GM19351 (cell line): ENCODE measurements at regions not wholly inside any gene's neighbourhood (a gene's known extent, or its start where the extent isn't known, plus 50 kb on each side); places are given as distances from the start of the nearest gene placed in this dataset.

Experiments
- ATAC-seq: cut with Tn5 transposase; IDR thresholded peaks from one replicate; pipeline ENCODE4 v1.9.1; 2021; ENCODE audit warnings: mild to moderate bottlenecking, moderate library complexity; ENCODE audit not compliant: unreplicated experiment

DNA sequence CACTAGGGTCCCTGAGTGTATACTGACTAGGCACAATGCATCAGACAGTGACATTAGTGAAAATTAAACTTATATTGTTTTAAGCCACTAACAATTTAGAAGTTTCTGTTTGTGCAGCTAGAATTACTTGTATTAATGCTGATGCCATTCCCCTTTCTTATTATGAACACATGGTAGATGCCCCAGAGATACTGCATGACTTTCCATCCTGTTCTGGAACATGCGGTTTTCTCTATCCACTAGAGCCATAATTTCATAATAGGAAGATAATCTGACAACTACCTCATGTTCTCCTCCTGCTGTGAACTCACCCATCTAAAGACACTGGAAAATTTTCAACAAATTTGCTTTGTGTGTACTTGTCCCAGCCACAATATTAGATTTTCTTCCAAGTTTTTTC is 1256.4 kb downstream of the FAM181B start:
- ATAC-seq, result no peak

DNA sequence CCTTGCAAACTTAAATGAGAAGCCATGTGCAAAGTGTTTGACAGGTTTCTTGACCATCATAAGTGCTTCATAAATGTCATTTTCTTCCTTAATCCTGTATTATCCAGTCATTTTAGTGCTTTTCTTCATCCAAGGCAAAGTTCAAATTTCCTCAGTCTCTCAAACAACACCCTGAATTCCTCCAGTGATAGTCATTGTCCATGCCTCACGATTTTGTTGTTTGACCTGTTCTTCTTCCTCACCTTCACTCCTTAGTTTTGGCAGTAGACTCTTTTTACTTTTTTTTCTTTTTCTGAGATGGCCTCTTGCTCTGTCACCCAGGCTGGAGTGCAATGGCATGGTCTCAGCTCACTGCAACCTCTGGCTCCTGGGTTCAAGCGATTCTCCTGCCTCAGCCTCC is 1257.3 kb downstream of the FAM181B start:
- no peak for ATAC-seq

DNA sequence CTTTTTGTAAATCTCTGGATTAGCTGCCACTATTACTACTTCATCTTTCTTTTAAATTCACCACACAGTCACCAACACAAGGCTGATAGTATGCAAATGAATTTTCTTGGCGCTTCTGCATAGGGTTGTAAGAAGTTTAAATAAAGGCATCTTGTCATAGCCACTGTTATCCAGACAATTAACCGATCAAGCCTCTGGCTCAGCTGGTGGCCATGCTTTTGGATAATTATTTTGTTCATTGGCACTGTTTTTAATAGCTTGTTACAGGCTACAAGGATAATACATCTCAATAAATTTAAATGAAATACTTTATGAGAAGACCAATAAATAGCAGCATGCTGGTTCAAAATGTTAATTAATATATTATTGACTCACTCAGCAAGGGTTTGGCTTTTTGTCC is 1261.0 kb downstream of the FAM181B start:
- ATAC-seq, result no peak

DNA sequence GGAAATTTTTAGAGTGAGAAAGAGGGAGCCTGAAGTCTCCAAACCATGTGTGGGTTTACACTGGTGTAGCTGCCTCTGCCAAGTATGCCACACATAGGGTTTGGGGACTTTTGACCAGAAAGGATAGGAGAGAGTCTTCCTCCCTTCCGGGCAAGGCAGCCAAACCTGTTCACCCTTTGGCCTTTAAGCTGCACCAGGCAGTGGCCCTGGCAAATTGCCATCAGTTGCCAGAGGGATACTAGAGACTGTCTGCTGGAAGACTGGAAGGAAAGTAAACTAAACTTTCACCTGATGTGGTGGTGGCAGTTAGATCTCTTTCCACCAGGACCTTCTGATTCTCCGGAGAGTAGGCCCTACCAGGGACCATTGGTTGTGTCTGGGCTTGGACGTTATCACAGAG is 1263.2 kb downstream of the FAM181B start:
- ATAC-seq, result no peak

DNA sequence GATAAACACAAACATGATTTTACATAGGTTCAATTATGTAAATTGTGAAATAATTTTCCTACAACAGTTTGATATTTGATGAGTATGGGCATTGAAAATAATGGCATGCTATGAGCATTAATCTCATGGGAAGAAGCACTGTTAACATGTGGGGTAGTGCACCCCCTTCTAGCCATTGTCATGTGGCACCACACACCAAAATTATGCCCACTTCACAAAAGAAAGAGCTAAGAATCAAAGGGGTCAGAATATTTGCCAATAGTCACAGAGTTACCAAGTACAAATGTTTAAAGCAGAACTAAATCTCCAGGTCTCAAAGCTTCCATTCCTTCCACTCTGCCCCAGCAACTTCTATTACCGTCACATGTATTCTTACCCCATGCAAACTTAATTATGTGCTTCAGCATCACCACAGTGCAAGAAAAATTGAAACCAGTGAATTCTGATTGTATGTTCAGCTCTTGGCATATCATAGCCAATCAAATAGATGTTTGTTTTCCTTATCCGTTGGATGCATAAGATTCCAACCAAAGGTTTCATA is 1273.8 kb downstream of the FAM181B start:
- no peak for ATAC-seq

DNA sequence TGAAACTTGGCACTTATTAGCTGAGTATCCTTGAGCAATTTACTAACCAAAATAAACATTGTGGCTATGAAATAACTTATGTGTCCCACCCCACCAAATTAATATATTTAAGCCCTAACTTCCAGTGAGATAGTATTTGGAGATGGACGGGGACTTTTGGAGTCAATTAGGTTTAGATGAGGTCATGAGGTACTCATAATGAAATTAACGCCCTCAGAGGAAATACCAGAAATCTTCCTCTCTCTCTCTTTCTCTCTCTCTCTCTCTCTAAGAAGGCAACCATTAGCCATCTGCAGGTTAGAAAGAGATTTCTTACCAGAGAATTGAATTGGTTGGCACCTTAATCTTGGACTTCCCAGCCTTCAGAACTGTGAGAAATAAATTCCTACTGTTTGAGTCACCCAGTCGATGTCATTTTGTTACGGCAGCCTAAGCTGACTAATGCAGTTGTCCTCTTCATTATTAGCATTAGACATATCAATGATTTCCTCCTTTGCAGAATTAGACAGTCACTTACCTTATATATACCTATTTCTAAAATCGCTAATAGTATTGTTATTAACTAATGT is 1284.0 kb downstream of the FAM181B start:
- ATAC-seq, result no peak

DNA sequence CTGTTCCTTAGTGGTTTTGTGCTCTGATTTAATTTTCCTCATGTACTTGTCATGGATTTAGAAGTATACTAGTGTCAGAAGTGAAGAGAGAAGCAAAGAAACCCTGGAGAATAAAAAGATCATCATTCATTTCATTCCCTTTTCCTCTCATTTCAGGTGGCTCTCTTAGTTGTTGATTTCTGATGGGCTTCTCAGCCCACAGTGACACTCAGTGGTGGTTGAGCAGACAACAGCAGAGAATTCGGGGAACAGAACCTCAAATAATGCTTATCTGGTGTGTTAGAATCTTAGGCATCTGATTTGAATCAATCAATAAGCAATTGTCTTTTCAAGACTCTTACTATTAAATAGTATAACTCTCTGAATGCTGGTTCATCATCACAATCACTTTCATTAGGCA is 1289.4 kb downstream of the FAM181B start:
- no peak for ATAC-seq

DNA sequence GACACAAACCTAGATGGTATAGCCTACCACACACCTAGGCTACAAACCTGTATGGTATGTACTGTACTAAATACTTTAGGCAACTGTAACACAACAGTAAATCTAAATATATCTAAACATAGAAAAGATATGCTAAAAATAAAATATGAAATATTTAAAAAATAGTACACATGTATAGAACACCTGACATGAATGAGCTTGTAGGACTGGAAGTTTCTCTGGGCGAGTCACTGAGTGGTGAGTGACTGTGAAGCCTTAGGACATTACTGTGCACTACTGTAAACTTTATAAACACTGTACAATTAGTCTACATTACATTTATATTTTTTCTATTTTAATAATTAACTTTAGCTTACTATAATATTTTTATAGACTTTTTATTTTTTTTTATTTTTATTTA is 1301.3 kb downstream of the FAM181B start:
- ATAC-seq, result no peak

DNA sequence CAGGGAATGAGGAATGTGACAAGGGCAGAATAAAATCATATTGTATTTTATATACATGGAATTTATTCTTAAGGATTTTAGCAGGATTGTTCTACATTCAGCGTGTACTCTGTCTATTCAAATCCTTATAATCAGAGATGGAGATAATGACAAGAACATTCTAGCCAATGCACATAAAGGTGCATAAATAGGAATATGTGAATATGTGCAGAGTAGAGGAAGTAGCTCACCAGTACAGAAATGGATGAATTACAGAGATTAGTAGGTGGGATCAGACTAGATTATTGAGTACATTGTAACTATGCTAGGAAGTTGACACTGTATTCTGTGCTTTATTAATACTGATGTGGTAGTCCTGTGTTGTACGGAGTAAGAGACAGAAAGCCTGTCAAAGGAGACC is 1308.8 kb downstream of the FAM181B start:
- no peak for ATAC-seq

DNA sequence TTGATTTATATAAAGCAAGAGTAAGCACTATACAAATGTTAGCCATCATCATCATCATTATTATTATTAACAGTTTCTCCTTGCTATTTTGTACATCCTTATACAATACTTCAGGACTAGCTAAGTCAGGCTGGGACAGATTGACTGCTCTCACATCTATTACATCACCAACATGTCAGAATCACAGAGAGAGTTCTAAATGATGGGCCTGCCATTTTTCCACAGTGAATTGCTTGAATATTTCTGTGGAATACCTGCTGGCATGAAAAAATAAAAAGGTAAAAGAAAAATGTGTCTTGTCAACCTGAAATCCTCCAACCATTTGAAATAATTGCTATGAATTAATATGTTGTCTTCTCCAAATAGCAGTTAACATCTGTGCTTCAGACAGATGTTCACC is 1311.3 kb downstream of the FAM181B start:
- ATAC-seq, result no peak

DNA sequence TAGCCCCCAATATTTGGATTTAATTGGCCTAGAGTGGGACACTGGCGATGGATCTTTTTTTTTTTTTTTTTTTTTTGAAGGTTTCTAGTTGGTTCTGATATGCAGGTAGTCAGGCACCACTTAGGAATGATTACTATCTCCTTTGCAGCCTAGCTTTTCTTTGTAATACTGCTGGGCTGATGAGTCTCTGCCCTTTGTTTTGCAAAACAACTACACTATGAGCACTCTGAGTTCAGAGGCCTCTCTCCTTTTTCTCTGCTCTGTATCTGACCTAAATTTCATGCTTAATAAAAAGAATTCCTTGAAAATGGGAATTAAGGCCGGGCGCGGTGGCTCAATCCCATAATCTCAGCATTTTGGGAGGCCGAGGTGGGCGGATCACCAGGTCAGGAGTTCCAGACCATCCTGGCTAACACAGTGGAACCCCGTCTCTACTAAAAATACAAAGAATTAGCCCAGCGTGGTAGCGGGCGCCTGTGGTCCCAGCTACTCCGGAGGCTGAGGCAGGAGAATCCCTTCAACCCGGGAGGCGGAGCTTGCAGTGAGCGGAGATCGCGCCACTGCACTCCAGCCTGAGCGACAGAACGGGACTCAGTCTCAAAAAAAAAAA is 1312.3 kb downstream of the FAM181B start:
- ATAC-seq, result no peak

DNA sequence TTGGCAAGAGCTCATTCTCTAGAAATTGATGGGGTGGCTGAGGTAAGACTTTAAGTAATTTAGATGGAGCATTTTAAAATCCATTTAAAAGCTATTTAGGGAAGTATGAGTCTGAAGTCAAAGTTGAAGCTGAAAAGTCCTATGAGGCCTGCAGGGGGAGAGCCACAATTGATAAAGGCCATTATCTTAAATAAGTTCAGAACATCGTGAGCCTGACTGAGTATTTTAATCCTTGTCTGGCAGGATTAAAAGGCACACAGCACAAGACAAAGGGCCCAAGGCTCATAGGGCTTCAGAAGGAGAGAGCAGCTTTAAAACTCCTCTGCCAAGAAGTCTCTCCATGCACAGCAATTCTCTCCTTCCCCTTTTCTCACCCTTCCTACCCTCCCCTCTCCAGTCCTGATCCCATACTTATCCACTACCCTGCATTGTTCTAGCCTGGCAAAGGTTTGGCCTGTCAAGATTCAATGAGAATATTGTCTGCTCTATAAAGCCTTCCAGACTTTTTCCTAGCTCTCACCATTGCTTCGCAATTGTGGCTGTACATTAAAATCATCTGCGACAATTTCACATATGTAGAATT is 1312.9 kb downstream of the FAM181B start:
- ATAC-seq, result no peak

DNA sequence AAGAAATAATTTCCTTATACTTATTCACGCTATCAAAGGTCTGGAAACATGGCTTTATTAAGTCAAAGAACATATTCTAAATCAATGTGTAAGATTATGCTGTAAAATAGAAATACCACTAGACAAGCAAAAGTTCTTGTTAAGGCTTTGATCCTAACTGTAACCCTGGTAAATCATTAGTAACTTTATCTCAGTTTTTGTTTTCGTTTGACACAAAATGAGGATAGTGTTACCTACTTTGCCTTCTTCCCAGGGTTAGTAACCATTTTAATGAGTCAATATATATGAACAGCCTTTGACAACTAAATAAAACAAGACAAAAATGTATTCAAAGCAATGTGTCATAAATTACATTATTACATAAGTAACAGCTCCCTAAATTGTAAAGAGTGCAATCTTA is 1336.3 kb downstream of the FAM181B start:
- no peak for ATAC-seq

DNA sequence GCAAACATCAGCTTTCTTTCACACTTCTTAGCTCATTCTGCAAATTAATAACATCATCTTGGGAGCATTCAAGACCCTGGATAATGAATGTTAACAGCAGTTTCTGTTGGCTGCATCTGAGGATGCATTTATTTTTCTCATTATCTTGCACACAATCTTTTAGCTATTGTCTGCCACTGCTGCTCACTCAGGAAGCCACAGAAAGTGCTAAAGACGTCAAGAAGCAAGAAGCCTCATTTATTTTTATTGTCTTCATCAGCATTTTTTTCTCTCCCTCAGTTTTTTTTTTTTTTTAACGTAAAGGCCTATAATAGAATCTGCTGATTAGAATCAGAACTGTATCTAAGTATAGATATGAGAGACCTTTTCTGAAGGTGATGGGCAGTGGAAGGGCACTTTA is 1339.4 kb downstream of the FAM181B start:
- no peak for ATAC-seq

DNA sequence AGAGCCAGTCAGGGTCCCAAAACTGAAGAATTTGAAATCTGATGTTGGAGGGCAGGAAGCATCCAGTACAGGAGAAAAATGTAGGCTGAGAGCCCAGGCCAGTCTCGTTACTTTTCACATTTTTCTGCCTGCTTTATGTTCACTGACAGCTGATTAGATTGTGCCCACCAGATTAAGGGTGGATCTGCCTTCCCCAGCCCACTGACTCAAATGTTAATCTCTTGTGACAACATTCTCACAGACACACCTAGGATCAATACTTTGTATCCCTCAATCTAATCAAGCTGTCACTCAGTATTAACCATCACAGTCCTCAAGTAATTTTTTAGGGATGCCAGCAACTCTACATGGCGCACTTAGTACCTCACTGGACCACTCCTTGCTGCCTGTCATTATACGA is 1345.3 kb downstream of the FAM181B start:
- no peak for ATAC-seq

DNA sequence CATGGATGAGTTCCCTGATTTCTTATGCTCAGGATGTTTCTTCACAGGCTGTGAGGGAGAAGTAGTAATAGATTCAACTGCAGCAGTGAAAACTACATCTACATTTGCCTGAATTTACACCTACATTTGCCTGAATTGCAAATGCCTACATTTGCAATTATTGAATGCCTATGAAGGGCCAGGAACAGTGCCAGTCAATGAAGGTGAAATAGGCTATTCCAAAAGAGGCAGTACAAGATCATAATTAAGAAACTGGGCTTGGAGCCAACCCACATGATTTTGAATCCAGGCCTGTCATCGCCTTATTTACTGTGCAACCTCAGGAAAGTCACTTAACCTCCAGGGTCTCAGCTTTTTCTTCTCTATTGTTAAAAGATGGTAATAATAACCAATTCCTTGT is 1353.3 kb downstream of the FAM181B start:
- no peak for ATAC-seq

DNA sequence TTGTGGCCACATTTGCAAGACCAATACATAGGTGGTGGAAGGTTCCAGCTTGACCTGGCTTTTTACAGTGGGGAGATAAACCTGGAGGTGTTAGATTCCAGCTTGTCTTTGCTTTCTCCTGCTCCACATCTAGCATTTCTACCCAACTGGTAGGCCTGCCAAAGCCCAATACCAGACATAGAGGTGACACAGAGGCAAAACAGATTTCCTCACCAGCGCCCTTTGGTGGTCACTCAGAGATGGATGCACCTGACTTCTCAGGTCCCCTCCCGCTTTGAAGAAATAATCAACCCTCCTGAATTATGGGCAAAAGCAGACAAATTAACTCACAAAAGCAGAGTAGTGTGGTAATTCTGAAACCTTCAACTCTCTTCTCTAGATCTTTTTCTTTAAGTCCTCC is 1356.2 kb downstream of the FAM181B start:
- ATAC-seq, result no peak

DNA sequence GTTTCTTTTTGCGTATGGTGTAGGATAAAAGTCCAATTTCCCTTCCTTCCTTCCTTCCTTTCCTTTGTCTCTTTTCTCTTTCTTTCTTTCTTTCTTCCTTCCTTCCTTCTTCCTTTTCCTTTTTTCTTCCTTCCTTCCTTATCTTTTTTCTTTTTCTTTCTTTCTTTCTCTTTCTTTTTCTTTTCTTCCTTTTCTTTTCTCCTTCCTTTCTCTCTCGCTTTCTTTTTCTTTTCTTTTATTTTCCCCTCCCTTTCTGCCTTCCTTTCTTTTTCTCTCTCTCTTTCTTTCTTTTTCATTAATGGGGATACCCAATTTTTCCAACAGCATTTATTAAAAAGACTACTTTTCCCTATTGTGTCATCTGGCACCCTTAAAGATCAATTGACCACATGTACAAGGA is 1359.7 kb downstream of the FAM181B start:
- ATAC-seq, result no peak

DNA sequence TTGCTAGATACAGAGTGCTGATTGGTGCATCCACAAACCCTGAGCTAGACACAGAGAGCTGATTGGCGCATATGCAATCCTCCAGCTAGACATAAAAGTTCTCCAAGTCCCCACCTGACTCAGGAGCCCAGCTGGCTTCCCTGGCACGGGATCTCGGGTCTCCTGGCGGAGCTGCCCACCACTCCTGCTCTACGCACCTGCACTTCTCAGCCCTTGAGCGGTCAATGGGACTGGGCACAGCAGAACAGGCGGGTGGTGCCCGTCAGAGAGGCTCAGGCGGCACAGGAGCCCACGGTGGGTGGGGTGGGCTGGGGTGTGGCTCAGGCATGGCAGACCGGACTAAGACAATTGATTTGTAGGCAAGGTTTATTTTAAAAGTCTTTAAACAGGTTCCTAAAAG is 1365.5 kb downstream of the FAM181B start:
- no peak for ATAC-seq

DNA sequence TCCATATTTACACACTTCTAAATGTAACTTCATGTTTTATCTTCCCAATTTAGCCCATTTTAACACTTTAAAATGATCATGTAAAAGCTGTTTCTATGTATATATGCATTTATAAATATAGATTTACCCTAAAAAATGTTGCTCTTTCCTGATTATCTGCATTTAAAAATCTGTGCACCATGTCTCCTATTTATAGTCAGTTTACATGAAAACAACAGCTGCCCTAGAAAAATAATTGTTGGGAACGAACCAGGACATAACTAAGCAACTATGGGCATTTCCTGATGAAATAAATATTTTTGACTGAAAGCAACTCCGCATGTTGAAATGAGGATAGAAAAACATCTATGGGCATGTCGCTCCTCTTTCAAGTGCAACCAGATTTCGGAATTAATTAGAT is 1368.2 kb downstream of the FAM181B start:
- ATAC-seq, result no peak

DNA sequence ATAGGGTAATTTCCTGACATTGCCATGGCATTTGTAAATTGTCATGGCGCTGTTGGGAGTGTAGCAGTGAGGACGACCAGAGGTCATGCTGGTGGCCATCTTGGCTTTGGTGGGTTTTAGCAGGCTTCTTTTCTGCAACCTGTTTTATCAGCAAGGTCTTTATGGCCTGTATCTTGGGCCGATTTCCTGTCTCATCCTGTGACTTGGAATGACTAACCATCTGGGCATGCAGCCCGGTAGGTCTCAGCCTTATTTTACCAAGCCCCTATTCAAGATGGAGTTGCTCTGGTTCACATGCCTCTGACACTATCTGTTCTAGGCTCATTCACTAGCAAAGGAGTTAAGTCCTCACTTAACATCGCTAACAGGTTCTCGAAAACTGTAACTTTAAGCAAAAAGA is 1374.2 kb downstream of the FAM181B start:
- ATAC-seq, result no peak

DNA sequence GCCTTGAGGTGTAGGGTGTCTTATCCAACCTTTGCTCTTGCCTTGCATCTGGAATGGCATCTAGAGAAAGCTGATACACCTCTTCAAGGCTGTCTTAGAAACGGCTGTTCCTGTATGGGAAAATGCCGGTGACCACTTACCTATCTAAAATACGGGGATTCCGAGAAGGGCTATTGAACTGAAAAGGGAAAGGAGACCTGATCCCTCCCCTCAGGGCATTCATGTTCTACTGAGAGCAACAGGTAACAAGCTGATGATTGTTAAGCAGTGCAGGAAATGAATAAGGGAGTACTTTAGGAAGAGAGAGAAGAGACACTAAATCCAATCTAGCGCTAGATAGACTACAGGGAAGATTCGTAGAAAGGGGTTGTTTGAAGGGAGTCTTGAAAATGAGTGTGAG is 1388.1 kb downstream of the FAM181B start:
- ATAC-seq, result no peak

DNA sequence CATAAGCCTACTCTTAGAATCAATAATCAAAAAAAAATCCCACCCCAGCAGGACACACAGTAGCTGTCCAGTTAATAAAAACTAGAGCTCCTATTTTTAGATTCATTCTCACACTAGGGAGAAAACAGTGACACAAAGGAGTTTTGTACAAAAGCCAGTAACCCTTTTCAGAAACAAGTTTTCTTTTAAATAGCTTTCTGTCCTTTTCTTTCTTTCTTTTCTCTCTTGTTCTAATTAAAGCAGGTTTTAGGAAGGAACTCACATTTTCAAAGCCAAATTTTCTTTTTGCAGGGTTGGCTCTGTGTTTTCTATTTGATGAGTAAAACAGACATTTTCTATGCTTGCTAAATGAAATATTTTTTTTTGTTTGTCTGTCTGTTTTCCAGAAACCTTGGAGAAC is 1390.7 kb downstream of the FAM181B start:
- ATAC-seq, result no peak
